A549 (cell line): ENCODE measurements at regions not wholly inside any gene's neighbourhood (a gene's known extent, or its start where the extent isn't known, plus 50 kb on each side); places are given as distances from the start of the nearest gene placed in this dataset.

ENCODE experiments used
- ATAC-seq, 2 experiments: fragments of 200-7000 bp in 1 of 2; fragments of >200 bp in 1 of 2; cut with Nextera tagmentation in 1 of 2; cut with Tn5 transposase in 1 of 2; 3 replicates each; pipeline versions ENCODE4 v1.8.0 to v1.9.1; 2018 to 2020; ENCODE audit warnings: mild to moderate bottlenecking in 1 of 2, moderate library complexity in 1 of 2
- CTCF ChIA-PET: fragments of 300-600 bp; sonication (Branson Sonifier 250); formaldehyde crosslinking; extraction: SDS; loops from one replicate; lab custom pipeline; 2021; ENCODE audit warnings: antibody characterized with exemption, inconsistent platforms; lab: Yijun Ruan, JAX
- POLR2A ChIA-PET: fragments of 350-600 bp; formaldehyde crosslinking; extraction: SDS; loops from one replicate; lab custom pipeline; 2021; ENCODE audit warnings: antibody characterized with exemption, inconsistent platforms; lab: Yijun Ruan, JAX
- DNase-seq, 2 experiments: peaks; one replicate each; pipeline versions ENCODE4 v3.0.0 to v3.0.0-alpha.2; 2011 to 2016; ENCODE audit warnings: low read depth in 1 of 2, low spot score in 1 of 2
- FAIRE-seq: peaks from 2 replicates; lab custom pipeline; 2011; peaks lifted over from hg19 to GRCh38; lab: Jason Lieb, UNC
- H3K27ac ChIP-seq, 2 experiments: fragments of >200 bp; sonication (Bioruptor Twin); formaldehyde crosslinking; 3 replicates each; pipeline ENCODE4 v1.5.1; 2016 to 2017
- H3K4me1 ChIP-seq: fragments of >200 bp; sonication (Bioruptor Twin); formaldehyde crosslinking; 3 replicates; pipeline ENCODE4 v1.6.1; 2016
- H3K4me2 ChIP-seq: fragments of >200 bp; sonication (Bioruptor Twin); formaldehyde crosslinking; 3 replicates; pipeline ENCODE4 v1.6.1; 2016
- H3K4me3 ChIP-seq: fragments of >200 bp; sonication (Bioruptor Twin); formaldehyde crosslinking; 3 replicates; pipeline ENCODE4 v1.5.1; 2016
- H3K9me3 ChIP-seq: fragments of >200 bp; sonication (Bioruptor Twin); formaldehyde crosslinking; 3 replicates; pipeline ENCODE4 v1.6.1; 2016
- BHLHE40 ChIP-seq: IDR thresholded peaks from 2 replicates; pipeline ENCODE4 v1.6.1; 2012; ENCODE audit warnings: low read depth, low read length, inconsistent platforms
- CBX8 ChIP-seq: fragments of 200-600 bp; sonication (generic); IDR thresholded peaks from 2 replicates; pipeline ENCODE4 v1.6.1; 2016
- CEBPB ChIP-seq, 2 experiments: fragments of >200 bp in 1 of 2; sonication (Bioruptor Twin) in 1 of 2; formaldehyde crosslinking in 1 of 2; IDR thresholded peaks; 2 replicates each; pipeline ENCODE4 v1.6.1; 2012 to 2016
- CHD4 ChIP-seq: fragments of 200-600 bp; sonication (generic); IDR thresholded peaks from 2 replicates; pipeline ENCODE4 v1.6.1; 2016; ENCODE audit warnings: antibody characterized with exemption, mild to moderate bottlenecking, borderline replicate concordance
- EHF ChIP-seq: fragments of 250-450 bp; sonication (Bioruptor Pico); IDR thresholded peaks from 2 replicates; pipeline ENCODE4 v1.5.0; 2020; ENCODE audit warnings: mild to moderate bottlenecking
- EHMT2 ChIP-seq: fragments of 200-600 bp; sonication (generic); IDR thresholded peaks from 2 replicates; pipeline ENCODE4 v1.6.1; 2016; ENCODE audit warnings: antibody characterized with exemption, low read depth, mild to moderate bottlenecking, moderate library complexity
- EP300 ChIP-seq, 2 experiments: fragments of >200 bp; sonication (Bioruptor Twin); formaldehyde crosslinking; IDR thresholded peaks; 2 replicates in 1 of 2; 3 replicates in 1 of 2; pipeline ENCODE4 v1.6.1; 2016 to 2017
- HDAC2 ChIP-seq: fragments of 200-600 bp; sonication (generic); IDR thresholded peaks from 2 replicates; pipeline ENCODE4 v1.6.1; 2016
- HEYL ChIP-seq: fragments of 250-450 bp; sonication (Bioruptor Pico); IDR thresholded peaks from 2 replicates; pipeline ENCODE4 v1.8.0; 2021; ENCODE audit warnings: mild to moderate bottlenecking, moderate library complexity
- HOXA7 ChIP-seq: fragments of 250-450 bp; sonication (Bioruptor Pico); IDR thresholded peaks from 2 replicates; pipeline ENCODE4 v1.5.0; 2020; ENCODE audit warnings: mild to moderate bottlenecking, moderate library complexity
- HOXB5 ChIP-seq: fragments of 250-450 bp; sonication (Bioruptor Pico); IDR thresholded peaks from 2 replicates; pipeline ENCODE4 v1.5.0; 2020; ENCODE audit warnings: mild to moderate bottlenecking, moderate library complexity
- JUN ChIP-seq, 2 experiments: fragments of >200 bp; sonication (Bioruptor Twin); formaldehyde crosslinking; IDR thresholded peaks; 2 replicates in 1 of 2; 3 replicates in 1 of 2; pipeline ENCODE4 v1.6.1; 2016 to 2017
- JUNB ChIP-seq: fragments of >200 bp; sonication (Bioruptor Twin); formaldehyde crosslinking; IDR thresholded peaks from 2 replicates; pipeline ENCODE4 v1.6.1; 2016
- MAFK ChIP-seq: fragments of 450-650 bp; IDR thresholded peaks from 2 replicates; pipeline ENCODE4 v1.6.1; 2014; ENCODE audit not compliant: partially characterized antibody
- NPAS2 ChIP-seq: fragments of 250-450 bp; sonication (Bioruptor Pico); IDR thresholded peaks from 2 replicates; pipeline ENCODE4 v1.8.0; 2022; ENCODE audit warnings: mild to moderate bottlenecking, moderate library complexity, borderline replicate concordance
- NR3C1 ChIP-seq: fragments of >200 bp; sonication (Bioruptor Twin); formaldehyde crosslinking; IDR thresholded peaks from 3 replicates; pipeline ENCODE4 v1.6.1; 2017
- PHF8 ChIP-seq: fragments of 200-600 bp; sonication (generic); IDR thresholded peaks from 2 replicates; pipeline ENCODE4 v1.6.1; 2016; ENCODE audit warnings: low read depth, mild to moderate bottlenecking, antibody characterized with exemption, moderate library complexity, borderline replicate concordance
- POLR2A ChIP-seq: IDR thresholded peaks from 2 replicates; pipeline ENCODE4 v1.6.1; 2012; ENCODE audit warnings: mild to moderate bottlenecking, low read length
- RCOR1 ChIP-seq: fragments of 150-350 bp; IDR thresholded peaks from 2 replicates; pipeline ENCODE4 v1.6.1; 2014; ENCODE audit warnings: antibody characterized with exemption, low read length, low read depth
- RNF2 ChIP-seq: fragments of 200-600 bp; sonication (generic); IDR thresholded peaks from 2 replicates; pipeline ENCODE4 v1.6.1; 2016; ENCODE audit warnings: low read depth, mild to moderate bottlenecking, antibody characterized with exemption, moderate library complexity, borderline replicate concordance
- SMC3 ChIP-seq: fragments of >200 bp; sonication (Bioruptor Twin); formaldehyde crosslinking; IDR thresholded peaks from 3 replicates; pipeline ENCODE4 v1.6.1; 2018; ENCODE audit warnings: inconsistent platforms
- SREBF2 ChIP-seq: fragments of 450-650 bp; IDR thresholded peaks from 2 replicates; pipeline ENCODE4 v1.6.1; 2014; ENCODE audit warnings: mild to moderate bottlenecking, moderate library complexity
- TFCP2L1 ChIP-seq: fragments of 250-450 bp; sonication (Bioruptor Pico); IDR thresholded peaks from 2 replicates; pipeline ENCODE4 v1.5.0; 2021; ENCODE audit warnings: mild to moderate bottlenecking
- TP53 ChIP-seq: fragments of 250-450 bp; sonication (Bioruptor Pico); IDR thresholded peaks from 2 replicates; pipeline ENCODE4 v1.5.0; 2021; ENCODE audit warnings: mild to moderate bottlenecking, moderate library complexity
- ZC3H11A ChIP-seq: fragments of 450-650 bp; IDR thresholded peaks from 2 replicates; pipeline ENCODE4 v1.6.1; 2014; ENCODE audit warnings: antibody characterized with exemption, mild to moderate bottlenecking
- ZFP36 ChIP-seq: fragments of 450-650 bp; IDR thresholded peaks from 2 replicates; pipeline ENCODE4 v1.6.1; 2014; ENCODE audit warnings: borderline replicate concordance; ENCODE audit not compliant: partially characterized antibody
- ZNF302 ChIP-seq: fragments of 250-450 bp; sonication (Bioruptor Pico); IDR thresholded peaks from 2 replicates; pipeline ENCODE4 v1.9.0; 2021; ENCODE audit warnings: inconsistent platforms, mild to moderate bottlenecking, moderate library complexity
- ZSCAN20 ChIP-seq: fragments of 250-450 bp; sonication (Bioruptor Pico); IDR thresholded peaks from 2 replicates; pipeline ENCODE4 v1.8.0; 2022; ENCODE audit warnings: mild to moderate bottlenecking, moderate library complexity
- WGBS: methylation state at CpG from one replicate; pipeline ENCODE4 v1.1.6; 2017; ENCODE audit errors: missing lambda C conversion rate; 5-methylcytosine and 5-hydroxymethylcytosine counted together
- TF ChIP-seq, protein P1 (sequence below): fragments of >200 bp; sonication (Bioruptor Twin); formaldehyde crosslinking; IDR thresholded peaks from 3 replicates; pipeline ENCODE4 v1.5.1; 2016
- TF ChIP-seq, protein P2 (sequence below): fragments of 250-450 bp; sonication (Bioruptor Pico); IDR thresholded peaks from 2 replicates; pipeline ENCODE4 v1.5.0; 2021; ENCODE audit warnings: mild to moderate bottlenecking, moderate library complexity, borderline replicate concordance
- TF ChIP-seq, protein P3 (sequence below): fragments of 200-600 bp; sonication (generic); IDR thresholded peaks from 2 replicates; pipeline ENCODE4 v1.6.1; 2016; ENCODE audit warnings: antibody characterized with exemption, mild to moderate bottlenecking, moderate library complexity
- TF ChIP-seq, protein P4 (sequence below): IDR thresholded peaks from 2 replicates; pipeline ENCODE4 v1.6.1; 2012
- TF ChIP-seq, protein P5 (sequence below): fragments of >200 bp; sonication (Bioruptor Twin); formaldehyde crosslinking; IDR thresholded peaks from 3 replicates; pipeline ENCODE4 v1.6.1; 2016
- TF ChIP-seq, protein P6 (sequence below): IDR thresholded peaks from 2 replicates; pipeline ENCODE4 v1.6.1; 2012; ENCODE audit warnings: low read depth, borderline replicate concordance

DNA sequence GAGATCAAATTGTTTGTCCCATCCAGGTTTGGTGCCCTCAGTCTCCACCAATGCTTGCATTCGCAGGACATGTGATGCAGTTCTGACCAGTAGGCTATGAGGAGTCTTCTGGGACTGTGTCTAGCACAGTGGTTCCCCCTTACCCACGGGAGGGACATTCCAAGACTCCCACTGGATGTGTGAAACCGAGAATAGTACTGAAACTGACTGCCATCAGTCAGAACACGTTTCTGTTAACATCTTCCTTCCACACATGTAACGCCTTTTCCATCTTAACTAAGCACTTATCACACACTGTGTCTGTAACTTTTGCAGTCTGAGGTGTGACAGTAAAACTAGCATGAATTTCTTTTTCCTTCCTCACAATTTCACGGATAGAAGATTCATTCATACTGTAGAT is 74.7 kb downstream of the PTTG1 start (continued):
- TF ChIP-seq, protein P1, sequence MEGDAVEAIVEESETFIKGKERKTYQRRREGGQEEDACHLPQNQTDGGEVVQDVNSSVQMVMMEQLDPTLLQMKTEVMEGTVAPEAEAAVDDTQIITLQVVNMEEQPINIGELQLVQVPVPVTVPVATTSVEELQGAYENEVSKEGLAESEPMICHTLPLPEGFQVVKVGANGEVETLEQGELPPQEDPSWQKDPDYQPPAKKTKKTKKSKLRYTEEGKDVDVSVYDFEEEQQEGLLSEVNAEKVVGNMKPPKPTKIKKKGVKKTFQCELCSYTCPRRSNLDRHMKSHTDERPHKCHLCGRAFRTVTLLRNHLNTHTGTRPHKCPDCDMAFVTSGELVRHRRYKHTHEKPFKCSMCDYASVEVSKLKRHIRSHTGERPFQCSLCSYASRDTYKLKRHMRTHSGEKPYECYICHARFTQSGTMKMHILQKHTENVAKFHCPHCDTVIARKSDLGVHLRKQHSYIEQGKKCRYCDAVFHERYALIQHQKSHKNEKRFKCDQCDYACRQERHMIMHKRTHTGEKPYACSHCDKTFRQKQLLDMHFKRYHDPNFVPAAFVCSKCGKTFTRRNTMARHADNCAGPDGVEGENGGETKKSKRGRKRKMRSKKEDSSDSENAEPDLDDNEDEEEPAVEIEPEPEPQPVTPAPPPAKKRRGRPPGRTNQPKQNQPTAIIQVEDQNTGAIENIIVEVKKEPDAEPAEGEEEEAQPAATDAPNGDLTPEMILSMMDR: no peak
- no peak for TF ChIP-seq ZSCAN20 (CRISPR knock-in tag)
- TF ChIP-seq, all 56 proteins: peak for 0

DNA sequence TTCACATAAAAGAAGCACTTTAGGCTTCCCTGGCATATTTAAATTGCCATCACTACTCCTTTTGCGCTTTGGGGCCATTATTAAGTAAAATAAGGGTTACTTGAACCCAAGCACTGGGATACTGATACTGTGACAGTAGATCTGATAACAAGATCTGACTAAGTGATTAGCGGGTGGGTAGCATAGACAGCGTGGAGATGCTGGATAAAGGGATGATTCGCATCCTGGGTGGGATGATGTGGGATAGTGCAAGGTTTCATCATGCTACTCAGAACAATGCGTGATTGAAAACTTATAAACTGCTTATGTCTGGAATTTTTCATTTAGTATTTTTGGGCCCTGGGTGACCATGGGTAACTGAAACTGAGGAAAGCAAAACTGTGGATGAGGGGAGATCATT is 75.1 kb downstream of the PTTG1 start:
- FAIRE-seq: no peak
- WGBS: 65% methylated on average over 5 of the region's 5 CpGs

DNA sequence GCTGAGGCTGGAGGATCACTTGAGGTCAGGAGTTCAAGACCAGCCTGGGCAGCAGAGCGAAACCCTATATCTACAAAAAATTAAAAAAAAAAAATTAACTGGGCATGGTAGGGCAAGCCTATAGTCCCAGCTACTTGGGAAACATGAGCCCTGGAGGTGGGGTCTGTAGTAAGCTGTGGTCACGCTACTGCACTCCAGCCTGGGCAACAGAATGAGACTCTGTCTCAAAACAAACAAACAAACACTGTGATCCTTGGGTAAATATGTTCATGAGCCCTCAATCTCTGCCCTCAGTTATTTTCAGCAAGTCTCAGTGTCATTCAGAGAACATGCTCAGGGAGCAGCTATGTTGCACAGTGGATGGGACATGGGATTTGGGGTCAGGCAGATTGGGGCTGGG is 76.2 kb downstream of the PTTG1 start:
- ChIA-PET CTCF (interaction anchor here (0.9 to 1.2 kb wide), 2 partner anchors 8 to 12 kb away, joined by 3 to 5 read pairs; no protein-coding TSS in a partner anchor), POLR2A (no interaction called here)
- no peak for FAIRE-seq
- no peak for DNase-seq
- no peaks in the 10 kb centered on the region for H3K4me1 ChIP-seq
- no peak overlapping the region for H3K4me3 ChIP-seq
- H3K4me2 ChIP-seq: no peak overlapping the region
- 52% methylated on average over 2 of the region's 2 CpGs for WGBS
- ATAC-seq: no peak
- H3K9me3 ChIP-seq: no peaks in the 10 kb centered on the region
- H3K27ac ChIP-seq: no peak overlapping the region
- TF ChIP-seq CHD4 (no peak), RNF2 (no peak), ZSCAN20 (CRISPR knock-in tag) (no peak), HOXB5 (no peak), EP300 (IDR thresholded peaks at IDR 0.05) (no peak), ZFP36 (no peak), ZNF302 (CRISPR knock-in tag) (no peak), POLR2A (no peak), TP53 (CRISPR knock-in tag) (no peak), MAFK (no peak), HEYL (CRISPR knock-in tag) (no peak), CEBPB (IDR thresholded peaks at IDR 0.05) (no peak), HOXA7 (CRISPR knock-in tag) (no peak), HDAC2 (no peak)
- TF ChIP-seq, protein P2, sequence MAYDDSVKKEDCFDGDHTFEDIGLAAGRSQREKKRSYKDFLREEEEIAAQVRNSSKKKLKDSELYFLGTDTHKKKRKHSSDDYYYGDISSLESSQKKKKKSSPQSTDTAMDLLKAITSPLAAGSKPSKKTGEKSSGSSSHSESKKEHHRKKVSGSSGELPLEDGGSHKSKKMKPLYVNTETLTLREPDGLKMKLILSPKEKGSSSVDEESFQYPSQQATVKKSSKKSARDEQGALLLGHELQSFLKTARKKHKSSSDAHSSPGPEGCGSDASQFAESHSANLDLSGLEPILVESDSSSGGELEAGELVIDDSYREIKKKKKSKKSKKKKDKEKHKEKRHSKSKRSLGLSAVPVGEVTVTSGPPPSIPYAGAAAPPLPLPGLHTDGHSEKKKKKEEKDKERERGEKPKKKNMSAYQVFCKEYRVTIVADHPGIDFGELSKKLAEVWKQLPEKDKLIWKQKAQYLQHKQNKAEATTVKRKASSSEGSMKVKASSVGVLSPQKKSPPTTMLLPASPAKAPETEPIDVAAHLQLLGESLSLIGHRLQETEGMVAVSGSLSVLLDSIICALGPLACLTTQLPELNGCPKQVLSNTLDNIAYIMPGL (CRISPR knock-in tag): no peak
- TF ChIP-seq, protein P3, sequence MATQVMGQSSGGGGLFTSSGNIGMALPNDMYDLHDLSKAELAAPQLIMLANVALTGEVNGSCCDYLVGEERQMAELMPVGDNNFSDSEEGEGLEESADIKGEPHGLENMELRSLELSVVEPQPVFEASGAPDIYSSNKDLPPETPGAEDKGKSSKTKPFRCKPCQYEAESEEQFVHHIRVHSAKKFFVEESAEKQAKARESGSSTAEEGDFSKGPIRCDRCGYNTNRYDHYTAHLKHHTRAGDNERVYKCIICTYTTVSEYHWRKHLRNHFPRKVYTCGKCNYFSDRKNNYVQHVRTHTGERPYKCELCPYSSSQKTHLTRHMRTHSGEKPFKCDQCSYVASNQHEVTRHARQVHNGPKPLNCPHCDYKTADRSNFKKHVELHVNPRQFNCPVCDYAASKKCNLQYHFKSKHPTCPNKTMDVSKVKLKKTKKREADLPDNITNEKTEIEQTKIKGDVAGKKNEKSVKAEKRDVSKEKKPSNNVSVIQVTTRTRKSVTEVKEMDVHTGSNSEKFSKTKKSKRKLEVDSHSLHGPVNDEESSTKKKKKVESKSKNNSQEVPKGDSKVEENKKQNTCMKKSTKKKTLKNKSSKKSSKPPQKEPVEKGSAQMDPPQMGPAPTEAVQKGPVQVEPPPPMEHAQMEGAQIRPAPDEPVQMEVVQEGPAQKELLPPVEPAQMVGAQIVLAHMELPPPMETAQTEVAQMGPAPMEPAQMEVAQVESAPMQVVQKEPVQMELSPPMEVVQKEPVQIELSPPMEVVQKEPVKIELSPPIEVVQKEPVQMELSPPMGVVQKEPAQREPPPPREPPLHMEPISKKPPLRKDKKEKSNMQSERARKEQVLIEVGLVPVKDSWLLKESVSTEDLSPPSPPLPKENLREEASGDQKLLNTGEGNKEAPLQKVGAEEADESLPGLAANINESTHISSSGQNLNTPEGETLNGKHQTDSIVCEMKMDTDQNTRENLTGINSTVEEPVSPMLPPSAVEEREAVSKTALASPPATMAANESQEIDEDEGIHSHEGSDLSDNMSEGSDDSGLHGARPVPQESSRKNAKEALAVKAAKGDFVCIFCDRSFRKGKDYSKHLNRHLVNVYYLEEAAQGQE: no peak
- TF ChIP-seq, protein P4, sequence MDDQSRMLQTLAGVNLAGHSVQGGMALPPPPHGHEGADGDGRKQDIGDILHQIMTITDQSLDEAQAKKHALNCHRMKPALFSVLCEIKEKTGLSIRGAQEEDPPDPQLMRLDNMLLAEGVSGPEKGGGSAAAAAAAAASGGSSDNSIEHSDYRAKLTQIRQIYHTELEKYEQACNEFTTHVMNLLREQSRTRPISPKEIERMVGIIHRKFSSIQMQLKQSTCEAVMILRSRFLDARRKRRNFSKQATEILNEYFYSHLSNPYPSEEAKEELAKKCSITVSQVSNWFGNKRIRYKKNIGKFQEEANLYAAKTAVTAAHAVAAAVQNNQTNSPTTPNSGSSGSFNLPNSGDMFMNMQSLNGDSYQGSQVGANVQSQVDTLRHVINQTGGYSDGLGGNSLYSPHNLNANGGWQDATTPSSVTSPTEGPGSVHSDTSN: no peak

More for the DNA sequence above, 75.1 kb downstream of the PTTG1 start:
- DNase-seq: no peak
- ChIA-PET CTCF (no interaction called here), POLR2A (no interaction called here)
- ATAC-seq: no peak
- H3K4me3 ChIP-seq: no peak overlapping the region
- no peak for TF ChIP-seq TP53 (CRISPR knock-in tag)
- TF ChIP-seq JUN (IDR thresholded peaks at IDR 0.05): no peak
- no peak for TF ChIP-seq TFCP2L1 (CRISPR knock-in tag)
- TF ChIP-seq JUNB: no peak
- TF ChIP-seq EHF (CRISPR knock-in tag): no peak
- no peak for TF ChIP-seq SREBF2
- TF ChIP-seq NR3C1: no peak
- no peak for TF ChIP-seq ZFP36
- TF ChIP-seq, protein P5, sequence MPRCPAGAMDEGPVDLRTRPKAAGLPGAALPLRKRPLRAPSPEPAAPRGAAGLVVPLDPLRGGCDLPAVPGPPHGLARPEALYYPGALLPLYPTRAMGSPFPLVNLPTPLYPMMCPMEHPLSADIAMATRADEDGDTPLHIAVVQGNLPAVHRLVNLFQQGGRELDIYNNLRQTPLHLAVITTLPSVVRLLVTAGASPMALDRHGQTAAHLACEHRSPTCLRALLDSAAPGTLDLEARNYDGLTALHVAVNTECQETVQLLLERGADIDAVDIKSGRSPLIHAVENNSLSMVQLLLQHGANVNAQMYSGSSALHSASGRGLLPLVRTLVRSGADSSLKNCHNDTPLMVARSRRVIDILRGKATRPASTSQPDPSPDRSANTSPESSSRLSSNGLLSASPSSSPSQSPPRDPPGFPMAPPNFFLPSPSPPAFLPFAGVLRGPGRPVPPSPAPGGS: no peak
- TF ChIP-seq ZC3H11A: no peak
- no peak for TF ChIP-seq BHLHE40
- TF ChIP-seq PHF8: no peak
- no peak for TF ChIP-seq RCOR1
- no peak for TF ChIP-seq HDAC2
- TF ChIP-seq, protein P6, sequence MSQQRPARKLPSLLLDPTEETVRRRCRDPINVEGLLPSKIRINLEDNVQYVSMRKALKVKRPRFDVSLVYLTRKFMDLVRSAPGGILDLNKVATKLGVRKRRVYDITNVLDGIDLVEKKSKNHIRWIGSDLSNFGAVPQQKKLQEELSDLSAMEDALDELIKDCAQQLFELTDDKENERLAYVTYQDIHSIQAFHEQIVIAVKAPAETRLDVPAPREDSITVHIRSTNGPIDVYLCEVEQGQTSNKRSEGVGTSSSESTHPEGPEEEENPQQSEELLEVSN: no peak
- no peak for TF ChIP-seq EHMT2
- no peak for TF ChIP-seq CBX8
- no peak for TF ChIP-seq SMC3
- TF ChIP-seq NPAS2 (CRISPR knock-in tag): no peak
- TF ChIP-seq HOXB5: no peak
- TF ChIP-seq, all 56 proteins: peak for 0
- H3K4me1 ChIP-seq: no peaks in the 10 kb centered on the region
- H3K9me3 ChIP-seq: no peaks in the 10 kb centered on the region
- H3K27ac ChIP-seq: no peak overlapping the region
- H3K4me2 ChIP-seq: no peak overlapping the region
